Spleen (tissue), 11 donors: ENCODE measurements at regions not wholly inside any gene's neighbourhood (a gene's known extent, or its start where the extent isn't known, plus 50 kb on each side); places are given as distances from the start of the nearest gene placed in this dataset.

Experiments used
- DNase-seq: peaks from one replicate; pipeline ENCODE4 v3.0.0-alpha.2; 2020
- H3K27ac ChIP-seq, 8 donors: fragments of 200-600 bp; sonication (generic) in 7 of 8; 1 replicate in 4 of 8; 2 replicates in 4 of 8; pipeline versions ENCODE4 v1.5.0 to v1.8.0; 2016 to 2021; ENCODE audit warnings: inconsistent platforms in 4 of 8, mild to moderate bottlenecking in 4 of 8, moderate library complexity in 1 of 8
- H3K27me3 ChIP-seq, 7 donors: fragments of 200-600 bp; sonication (generic) in 6 of 7; replicated peaks in 1 of 7; 1 replicate in 4 of 7; 2 replicates in 3 of 7; pipeline versions ENCODE4 v1.5.0 to v1.8.0; 2016 to 2021; ENCODE audit warnings: inconsistent platforms in 3 of 7, mild to moderate bottlenecking in 1 of 7
- H3K36me3 ChIP-seq, 6 donors: fragments of 200-600 bp; sonication (generic) in 5 of 6; 1 replicate in 4 of 6; 2 replicates in 2 of 6; pipeline versions ENCODE4 v1.5.0 to v1.8.0; 2016 to 2021; ENCODE audit warnings: inconsistent platforms in 2 of 6
- H3K4me1 ChIP-seq, 6 donors: fragments of 200-600 bp; sonication (generic) in 5 of 6; 1 replicate in 3 of 6; 2 replicates in 3 of 6; pipeline versions ENCODE4 v1.5.0 to v1.8.0; 2016 to 2021; ENCODE audit warnings: inconsistent platforms in 3 of 6
- H3K4me3 ChIP-seq, 8 donors: fragments of 200-600 bp; sonication (generic) in 7 of 8; 1 replicate in 4 of 8; 2 replicates in 4 of 8; pipeline versions ENCODE4 v1.5.0 to v1.8.0; 2016 to 2021; ENCODE audit warnings: inconsistent platforms in 4 of 8, mild to moderate bottlenecking in 4 of 8, moderate library complexity in 2 of 8
- H3K9me3 ChIP-seq, 8 donors: fragments of 200-600 bp; sonication (generic) in 7 of 8; 1 replicate in 4 of 8; 2 replicates in 4 of 8; pipeline versions ENCODE4 v1.5.0 to v1.8.0; 2016 to 2021; ENCODE audit warnings: inconsistent platforms in 4 of 8
- POLR2A ChIP-seq, 3 donors: fragments of 450-650 bp; IDR thresholded peaks; one replicate each; pipeline ENCODE4 v1.5.1; 2017; ENCODE audit warnings: antibody characterized with exemption in 3 of 3, mild to moderate bottlenecking in 1 of 3
- POLR2AphosphoS5 ChIP-seq, 3 donors: sonication (generic); formaldehyde crosslinking; IDR thresholded peaks; one replicate each; pipeline ENCODE4 v1.5.1; 2017; ENCODE audit warnings: antibody characterized with exemption in 3 of 3
- WGBS, 5 donors: extraction: QIAGEN DNeasy Blood & Tissue Kit in 3 of 5; methylation state at CpG; one replicate each; pipeline versions ENCODE4 v1.1.5 to v1.1.7; 2013 to 2018; 5-methylcytosine and 5-hydroxymethylcytosine counted together
- intact Hi-C: fragments of 100-400 bp; cut with DNase I; formaldehyde crosslinking; loops from one replicate; pipeline ENCODE4 v1.15.0; 2023; ENCODE audit warnings: low total_unique reads
- TF ChIP-seq, protein P1 (sequence below), 11 experiments: fragments of 200-600 bp in 7 of 11; fragments of 450-650 bp in 4 of 11; sonication (generic) in 4 of 11; IDR thresholded peaks in 8 of 11; conservative IDR thresholded peaks in 3 of 11; 1 replicate in 7 of 11; 2 replicates in 4 of 11; pipeline versions ENCODE4 v1.4.0 to v1.8.0; 2016 to 2021; ENCODE audit warnings: antibody characterized with exemption in 11 of 11, inconsistent platforms in 4 of 11, mild to moderate bottlenecking in 1 of 11
- donor health status: healthy with polysubstance abuse.
- donor health status: DM: no; HTN: no; CAD: no; lungs with moderate emphysema.
- donor health status: DM: no; HTN: no; CAD: no.
- donor health status: Bipolar disorder and iron deficiency.
- donor health status: healthy.
- donor health status: DM: no; HTN: no; CAD: no.
- donor health status: DM: yes; HTN: yes; CAD: no.

DNA sequence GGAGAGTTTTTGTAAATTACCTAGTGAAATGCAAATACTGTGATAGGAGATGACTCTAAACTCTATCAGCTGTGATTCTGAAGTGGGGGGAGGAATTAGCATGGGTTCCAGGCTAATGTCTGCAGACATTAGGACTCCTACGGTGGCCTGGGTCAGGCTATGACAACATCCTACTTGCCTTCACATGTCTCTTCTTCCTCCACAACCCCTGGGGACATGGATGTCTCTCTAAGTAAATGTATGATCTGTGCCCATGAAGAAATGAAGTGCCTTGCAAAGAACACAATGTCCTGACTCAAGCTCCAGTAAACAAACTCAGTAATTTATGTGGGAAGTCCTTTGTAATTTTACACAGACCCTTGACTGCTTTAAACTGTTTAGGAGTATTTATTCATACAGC is 165.8 kb upstream of the EEF1E1 start:
- 43 to 73% (median 60%) methylated on average over 1 of the region's 1 CpG for WGBS, 5 donors
- H3K27me3 ChIP-seq: no peaks in the 10 kb centered on the region
- no peak overlapping the region for H3K4me3 ChIP-seq
- TF ChIP-seq, protein P1, sequence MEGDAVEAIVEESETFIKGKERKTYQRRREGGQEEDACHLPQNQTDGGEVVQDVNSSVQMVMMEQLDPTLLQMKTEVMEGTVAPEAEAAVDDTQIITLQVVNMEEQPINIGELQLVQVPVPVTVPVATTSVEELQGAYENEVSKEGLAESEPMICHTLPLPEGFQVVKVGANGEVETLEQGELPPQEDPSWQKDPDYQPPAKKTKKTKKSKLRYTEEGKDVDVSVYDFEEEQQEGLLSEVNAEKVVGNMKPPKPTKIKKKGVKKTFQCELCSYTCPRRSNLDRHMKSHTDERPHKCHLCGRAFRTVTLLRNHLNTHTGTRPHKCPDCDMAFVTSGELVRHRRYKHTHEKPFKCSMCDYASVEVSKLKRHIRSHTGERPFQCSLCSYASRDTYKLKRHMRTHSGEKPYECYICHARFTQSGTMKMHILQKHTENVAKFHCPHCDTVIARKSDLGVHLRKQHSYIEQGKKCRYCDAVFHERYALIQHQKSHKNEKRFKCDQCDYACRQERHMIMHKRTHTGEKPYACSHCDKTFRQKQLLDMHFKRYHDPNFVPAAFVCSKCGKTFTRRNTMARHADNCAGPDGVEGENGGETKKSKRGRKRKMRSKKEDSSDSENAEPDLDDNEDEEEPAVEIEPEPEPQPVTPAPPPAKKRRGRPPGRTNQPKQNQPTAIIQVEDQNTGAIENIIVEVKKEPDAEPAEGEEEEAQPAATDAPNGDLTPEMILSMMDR (IDR thresholded peaks at IDR 0.05 in 8 of 11, conservative IDR thresholded peaks at IDR 0.05 in 3 of 11): no peak
- TF ChIP-seq POLR2A (IDR thresholded peaks at IDR 0.05): no peak
- TF ChIP-seq POLR2AphosphoS5 (IDR thresholded peaks at IDR 0.05): no peak
- peak overlapping the region in 1 of 8 donors; percentile 23 for H3K27ac ChIP-seq
- intact Hi-C loops: no loop called here
- H3K4me1 ChIP-seq: no peaks in the 10 kb centered on the region
- no peak for DNase-seq
- H3K36me3 ChIP-seq: no peaks in the 10 kb centered on the region
- H3K9me3 ChIP-seq: peaks cover 0 to 13% (median 0%) of the 10 kb centered on the region in 8 donors

DNA sequence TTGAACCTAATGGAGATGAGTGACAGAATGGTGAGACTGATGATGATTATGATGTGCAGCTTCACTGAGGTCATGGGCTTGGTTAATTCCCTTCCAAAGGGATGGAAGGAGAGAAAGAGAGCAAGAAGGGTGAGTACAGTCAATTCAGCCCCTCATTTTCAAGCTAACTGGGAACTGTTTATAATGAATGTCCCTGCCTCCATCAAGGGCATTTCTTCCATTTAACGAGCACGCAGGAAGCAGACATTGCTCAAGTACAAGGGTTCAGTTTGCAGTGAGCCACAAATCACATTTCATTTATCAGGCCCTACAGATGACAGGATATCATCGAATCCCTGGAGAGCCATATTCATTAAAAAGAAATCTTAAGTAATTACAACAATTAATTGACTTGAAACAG is 158.3 kb upstream of the EEF1E1 start:
- no peak overlapping the region for H3K4me3 ChIP-seq
- no peak for DNase-seq
- no peak overlapping the region for H3K27ac ChIP-seq
- no peaks in the 10 kb centered on the region for H3K36me3 ChIP-seq
- TF ChIP-seq POLR2A (IDR thresholded peaks at IDR 0.05) (no peak), POLR2AphosphoS5 (IDR thresholded peaks at IDR 0.05) (no peak)
- TF ChIP-seq, protein P1 (IDR thresholded peaks at IDR 0.05 in 8 of 11, conservative IDR thresholded peaks at IDR 0.05 in 3 of 11): no peak
- WGBS, 5 donors: 57 to 75% (median 68%) methylated on average over 3 of the region's 3 CpGs
- no peaks in the 10 kb centered on the region for H3K4me1 ChIP-seq
- intact Hi-C loops: no loop called here
- peaks cover 0 to 3% (median 0%) of the 10 kb centered on the region in 8 donors for H3K9me3 ChIP-seq
- H3K27me3 ChIP-seq: no peaks in the 10 kb centered on the region

- H3K4me1 ChIP-seq: no peaks in the 10 kb centered on the region
- peaks cover 0 to 8% (median 0%) of the 10 kb centered on the region in 7 donors for H3K27me3 ChIP-seq
- no peak overlapping the region for H3K27ac ChIP-seq
- intact Hi-C loops: no loop called here
- TF ChIP-seq, protein P1 (IDR thresholded peaks at IDR 0.05 in 8 of 11, conservative IDR thresholded peaks at IDR 0.05 in 3 of 11): no peak
- TF ChIP-seq POLR2A (IDR thresholded peaks at IDR 0.05) (no peak), POLR2AphosphoS5 (IDR thresholded peaks at IDR 0.05) (no peak)
- DNase-seq: no peak
- no peaks in the 10 kb centered on the region for H3K36me3 ChIP-seq
- peaks cover 0 to 1% (median 0%) of the 10 kb centered on the region in 8 donors for H3K9me3 ChIP-seq
- WGBS, 5 donors: 70 to 84% (median 74%) methylated on average over 2 of the region's 2 CpGs
- no peak overlapping the region for H3K4me3 ChIP-seq
These were observed 144.1 kb upstream of the EEF1E1 start for GRCh38 chr6:8246403-8246802.

GRCh38 chr6:8245726-8246125 is 143.4 kb upstream of the EEF1E1 start:
- no peak overlapping the region for H3K4me3 ChIP-seq
- WGBS, 5 donors: 37 to 48% (median 45%) methylated on average over 6 of the region's 6 CpGs
- DNase-seq: no peak
- TF ChIP-seq, protein P1 (IDR thresholded peaks at IDR 0.05 in 8 of 11, conservative IDR thresholded peaks at IDR 0.05 in 3 of 11): no peak
- TF ChIP-seq POLR2A (IDR thresholded peaks at IDR 0.05) (no peak), POLR2AphosphoS5 (IDR thresholded peaks at IDR 0.05) (no peak)
- intact Hi-C loops: no loop called here
- peaks cover 0 to 8% (median 0%) of the 10 kb centered on the region in 7 donors for H3K27me3 ChIP-seq
- no peaks in the 10 kb centered on the region for H3K4me1 ChIP-seq
- no peaks in the 10 kb centered on the region for H3K36me3 ChIP-seq
- H3K9me3 ChIP-seq: no peaks in the 10 kb centered on the region
- H3K27ac ChIP-seq: no peak overlapping the region
